Testis (tissue), 2 donors: ENCODE measurements at regions not wholly inside any gene's neighbourhood (a gene's known extent, or its start where the extent isn't known, plus 50 kb on each side); places are given as distances from the start of the nearest gene placed in this dataset.

ENCODE experiments used
- DNase-seq: peaks from one replicate; pipeline ENCODE4 v3.0.0-alpha.2; 2019
- H3K27ac ChIP-seq, 2 donors: fragments of 200-600 bp; sonication (generic); one replicate each; pipeline ENCODE4 v1.5.1; 2019
- H3K27me3 ChIP-seq: fragments of 200-600 bp; sonication (generic); one replicate; pipeline ENCODE4 v1.5.1; 2019
- H3K36me3 ChIP-seq: fragments of 200-600 bp; sonication (generic); one replicate; pipeline ENCODE4 v1.5.1; 2017; ENCODE audit warnings: low read depth; ENCODE audit errors: missing control alignments
- H3K4me1 ChIP-seq: fragments of 200-600 bp; sonication (generic); one replicate; pipeline ENCODE4 v1.5.1; 2019
- H3K4me3 ChIP-seq, 2 donors: fragments of 200-600 bp; sonication (generic); one replicate each; pipeline ENCODE4 v1.5.1; 2017 to 2019
- H3K9me3 ChIP-seq: fragments of 200-600 bp; sonication (generic); one replicate; pipeline ENCODE4 v1.5.1; 2017
- CTCF ChIP-seq, 3 experiments: fragments of 450-650 bp in 2 of 3; fragments of 200-600 bp in 1 of 3; sonication (generic) in 1 of 3; IDR thresholded peaks; one replicate each; pipeline ENCODE4 v1.5.1; 2016 to 2019; ENCODE audit warnings: antibody characterized with exemption in 3 of 3, mild to moderate bottlenecking in 2 of 3, moderate library complexity in 1 of 3
- POLR2A ChIP-seq: fragments of 450-650 bp; IDR thresholded peaks from one replicate; pipeline ENCODE4 v1.6.1; 2017; ENCODE audit warnings: antibody characterized with exemption, mild to moderate bottlenecking, moderate library complexity
- WGBS, 2 donors: methylation state at CpG; one replicate each; pipeline ENCODE4 v1.1.5; 2018; 5-methylcytosine and 5-hydroxymethylcytosine counted together
- intact Hi-C: fragments of 100-400 bp; cut with DNase I; formaldehyde crosslinking; loops from one replicate; pipeline ENCODE4 v1.15.1; 2023; ENCODE audit warnings: low total_unique reads

- 73 to 77% methylated on average over 1 of the region's 1 CpG for WGBS, 2 donors
- Histone ChIP-seq H3K27ac (no peak overlapping the region), H3K4me3 (no peak overlapping the region), H3K27me3 (no peaks in the 10 kb centered on the region), H3K9me3 (no peaks in the 10 kb centered on the region), H3K36me3 (no peaks in the 10 kb centered on the region), H3K4me1 (no peaks in the 10 kb centered on the region)
- TF ChIP-seq CTCF (IDR thresholded peaks at IDR 0.05) (no peak), POLR2A (no peak)
- intact Hi-C loops, result no loop called here
- DNase-seq, result peak; percentile 26
Measured at GRCh38 chr5:68074048-68074632, 141.4 kb upstream of the PIK3R1 start.

DNA sequence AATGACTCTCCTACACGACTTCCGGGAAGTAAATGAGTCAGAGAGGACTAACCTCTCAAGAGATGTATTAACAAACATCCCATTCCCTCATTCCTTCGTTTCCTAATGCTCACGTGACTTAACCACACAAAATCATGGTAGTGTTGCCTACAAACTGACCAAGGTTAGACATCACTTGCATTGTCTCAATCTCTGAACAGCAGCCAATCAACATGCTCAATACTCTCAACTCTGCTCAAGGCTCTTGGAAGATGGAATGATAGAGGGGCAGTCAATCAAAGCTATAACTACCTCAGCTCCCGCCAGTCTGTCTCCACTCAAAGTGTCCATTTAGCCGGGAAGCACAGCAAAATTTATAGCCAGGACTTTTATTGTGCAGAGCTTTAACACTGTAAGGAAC lies 143.8 kb upstream of the PIK3R1 start:
- Histone ChIP-seq H3K36me3 (no peaks in the 10 kb centered on the region), H3K27ac (no peak overlapping the region), H3K4me3 (no peak overlapping the region), H3K27me3 (no peaks in the 10 kb centered on the region), H3K4me1 (no peaks in the 10 kb centered on the region), H3K9me3 (no peaks in the 10 kb centered on the region)
- WGBS, 2 donors, result 62 to 63% methylated on average over 6 of the region's 6 CpGs
- TF ChIP-seq CTCF (IDR thresholded peaks at IDR 0.05), result no peak
- no peak for TF ChIP-seq POLR2A
- no peak for DNase-seq
- intact Hi-C loops, result no loop called here

DNA sequence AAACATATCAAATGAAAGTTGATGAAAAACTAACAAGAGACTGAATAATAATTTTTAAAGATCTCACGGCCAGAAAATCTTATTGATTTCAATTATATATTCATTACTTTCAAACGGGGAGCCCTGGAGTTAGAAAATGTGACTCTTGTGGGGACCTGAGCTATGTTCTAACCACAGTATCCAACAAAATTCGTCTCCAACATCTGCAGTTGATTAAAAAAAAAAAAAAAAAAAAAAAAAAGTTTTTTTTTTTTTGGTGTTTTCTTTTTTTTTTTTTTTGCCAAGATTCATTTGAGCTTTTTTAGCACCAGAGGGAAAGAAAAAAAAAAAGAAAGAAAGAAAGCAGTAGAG lies 144.3 kb upstream of the PIK3R1 start:
- Histone ChIP-seq H3K4me1 (no peaks in the 10 kb centered on the region), H3K4me3 (no peak overlapping the region), H3K27me3 (no peaks in the 10 kb centered on the region), H3K9me3 (no peaks in the 10 kb centered on the region), H3K36me3 (no peaks in the 10 kb centered on the region), H3K27ac (no peak overlapping the region)
- no peak for DNase-seq
- intact Hi-C loops, result no loop called here
- 49 to 62% methylated on average over 3 of the region's 3 CpGs for whole genome bisulfite sequencing, 2 donors
- TF ChIP-seq POLR2A (no peak), CTCF (IDR thresholded peaks at IDR 0.05) (no peak)

DNA sequence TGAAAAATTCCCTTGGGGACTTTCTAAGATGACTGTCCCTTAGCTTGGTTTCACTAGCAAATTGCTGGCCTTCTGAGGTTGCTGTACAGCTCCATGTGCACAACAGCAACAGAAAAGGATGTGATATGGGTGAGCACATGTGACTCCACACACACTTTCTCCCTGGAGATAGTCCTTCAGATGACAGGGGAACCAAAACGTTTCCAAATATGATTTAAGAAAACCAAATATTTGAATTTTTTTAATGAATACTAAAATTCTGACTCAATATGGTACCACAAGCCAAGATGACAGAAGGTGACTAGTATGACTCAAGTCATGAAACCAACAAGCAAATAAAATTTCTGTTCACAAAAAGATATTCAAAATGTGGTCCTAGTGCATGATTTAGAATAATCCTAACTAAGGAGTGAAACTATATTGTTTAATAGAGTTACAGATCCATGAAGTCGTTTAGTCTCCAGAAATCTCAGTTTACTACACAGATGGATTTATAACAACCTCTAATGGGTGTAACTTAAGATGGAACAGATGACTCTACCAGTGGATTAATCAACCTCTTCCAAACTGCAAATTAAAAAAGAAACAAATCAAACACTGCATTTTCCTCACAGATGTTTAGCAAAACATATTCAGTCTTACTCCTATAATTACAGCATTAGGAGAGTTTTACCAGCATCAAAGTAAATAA lies 144.8 kb upstream of the PIK3R1 start:
- TF ChIP-seq CTCF (IDR thresholded peaks at IDR 0.05), result no peak
- TF ChIP-seq POLR2A, result no peak
- intact Hi-C loops, result no loop called here
- DNase-seq, result no peak
- Histone ChIP-seq H3K4me1 (no peaks in the 10 kb centered on the region), H3K4me3 (no peak overlapping the region), H3K9me3 (no peaks in the 10 kb centered on the region), H3K27ac (no peak overlapping the region), H3K36me3 (no peaks in the 10 kb centered on the region), H3K27me3 (no peaks in the 10 kb centered on the region)
- WGBS, 2 donors, result 29 to 46% methylated on average over 2 of the region's 2 CpGs
